Epithelial cell of esophagus (primary cell): ENCODE measurements at regions not wholly inside any gene's neighbourhood (a gene's known extent, or its start where the extent isn't known, plus 50 kb on each side); places are given as distances from the start of the nearest gene placed in this dataset.

ENCODE experiments used
- DNase-seq: peaks from one replicate; pipeline ENCODE4 v3.0.0; 2010; ENCODE audit warnings: low read depth
- H3K4me3 ChIP-seq: 2 replicates; pipeline ENCODE4 v1.5.1; 2011; ENCODE audit warnings: mild to moderate bottlenecking, low read length, control low read depth
- TF ChIP-seq, protein P1 (sequence below): IDR thresholded peaks from 2 replicates; pipeline ENCODE4 v1.5.1; 2011; ENCODE audit warnings: low read depth, mild to moderate bottlenecking, low read length, control low read depth, inconsistent platforms; ENCODE audit not compliant: insufficient read depth; ENCODE audit errors: missing control alignments

DNA sequence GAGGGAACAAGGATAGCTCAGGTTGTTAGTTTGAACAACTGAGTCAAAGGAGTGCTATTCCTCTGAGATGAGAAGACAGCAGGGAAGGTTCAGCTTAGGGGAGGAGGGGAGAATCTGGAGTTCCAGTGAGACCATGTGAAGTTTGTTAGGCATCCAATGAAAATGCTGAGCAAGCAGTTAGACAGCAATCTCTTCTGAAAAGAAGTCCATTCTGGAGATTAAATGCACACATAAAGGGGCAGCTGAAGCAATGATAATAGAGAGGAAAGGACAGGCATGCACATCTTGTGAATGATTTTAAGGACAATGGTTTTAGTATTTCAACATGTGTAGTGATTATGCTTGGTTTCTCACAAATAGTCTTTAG lies 89.7 kb upstream of the GHITM start:
- no peak for DNase-seq
- no peak overlapping the region for H3K4me3 ChIP-seq
- TF ChIP-seq, protein P1, sequence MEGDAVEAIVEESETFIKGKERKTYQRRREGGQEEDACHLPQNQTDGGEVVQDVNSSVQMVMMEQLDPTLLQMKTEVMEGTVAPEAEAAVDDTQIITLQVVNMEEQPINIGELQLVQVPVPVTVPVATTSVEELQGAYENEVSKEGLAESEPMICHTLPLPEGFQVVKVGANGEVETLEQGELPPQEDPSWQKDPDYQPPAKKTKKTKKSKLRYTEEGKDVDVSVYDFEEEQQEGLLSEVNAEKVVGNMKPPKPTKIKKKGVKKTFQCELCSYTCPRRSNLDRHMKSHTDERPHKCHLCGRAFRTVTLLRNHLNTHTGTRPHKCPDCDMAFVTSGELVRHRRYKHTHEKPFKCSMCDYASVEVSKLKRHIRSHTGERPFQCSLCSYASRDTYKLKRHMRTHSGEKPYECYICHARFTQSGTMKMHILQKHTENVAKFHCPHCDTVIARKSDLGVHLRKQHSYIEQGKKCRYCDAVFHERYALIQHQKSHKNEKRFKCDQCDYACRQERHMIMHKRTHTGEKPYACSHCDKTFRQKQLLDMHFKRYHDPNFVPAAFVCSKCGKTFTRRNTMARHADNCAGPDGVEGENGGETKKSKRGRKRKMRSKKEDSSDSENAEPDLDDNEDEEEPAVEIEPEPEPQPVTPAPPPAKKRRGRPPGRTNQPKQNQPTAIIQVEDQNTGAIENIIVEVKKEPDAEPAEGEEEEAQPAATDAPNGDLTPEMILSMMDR: no peak

DNA sequence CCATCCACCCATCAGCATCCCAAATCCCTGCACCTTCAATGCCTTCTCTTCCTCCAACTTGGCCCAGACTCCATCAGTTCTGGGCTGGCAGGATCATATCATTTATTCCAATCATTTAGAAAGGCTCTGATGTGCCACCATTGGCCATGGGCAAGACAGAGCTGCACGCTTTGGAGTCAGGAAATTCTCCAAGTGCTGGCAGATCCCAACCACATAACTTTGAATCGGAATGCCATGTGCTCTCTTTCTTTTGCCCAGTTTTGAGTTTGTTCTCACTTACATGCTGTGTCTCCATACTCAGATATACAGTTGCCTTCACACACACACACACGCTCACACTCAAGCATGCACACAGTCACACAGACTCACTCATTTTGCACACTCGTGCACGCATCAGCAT lies 85.7 kb upstream of the GHITM start:
- DNase-seq: no peak
- TF ChIP-seq, protein P1: no peak
- no peak overlapping the region for H3K4me3 ChIP-seq

DNA sequence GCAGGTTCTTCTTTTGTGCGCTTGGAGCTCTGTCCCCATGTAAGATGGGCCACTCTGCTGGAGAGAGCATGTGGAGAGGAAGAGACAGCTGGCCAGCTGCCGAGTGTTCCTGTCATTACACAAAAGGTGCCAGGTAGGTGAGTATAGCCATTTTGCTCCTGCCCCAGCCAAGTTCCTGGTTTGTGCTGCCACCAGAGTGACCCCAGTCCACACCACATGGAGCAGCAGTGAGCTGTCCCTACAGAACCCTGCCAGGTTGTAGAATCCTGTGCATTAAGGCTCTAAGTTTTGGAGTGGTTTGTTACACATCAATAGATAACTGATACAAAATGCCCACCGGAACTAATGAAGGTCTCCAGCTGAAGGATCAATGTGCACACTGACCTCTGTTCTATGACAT lies 84.6 kb upstream of the GHITM start:
- TF ChIP-seq, protein P1: peak; percentile 12
- no peak for DNase-seq
- H3K4me3 ChIP-seq: no peak overlapping the region

DNA sequence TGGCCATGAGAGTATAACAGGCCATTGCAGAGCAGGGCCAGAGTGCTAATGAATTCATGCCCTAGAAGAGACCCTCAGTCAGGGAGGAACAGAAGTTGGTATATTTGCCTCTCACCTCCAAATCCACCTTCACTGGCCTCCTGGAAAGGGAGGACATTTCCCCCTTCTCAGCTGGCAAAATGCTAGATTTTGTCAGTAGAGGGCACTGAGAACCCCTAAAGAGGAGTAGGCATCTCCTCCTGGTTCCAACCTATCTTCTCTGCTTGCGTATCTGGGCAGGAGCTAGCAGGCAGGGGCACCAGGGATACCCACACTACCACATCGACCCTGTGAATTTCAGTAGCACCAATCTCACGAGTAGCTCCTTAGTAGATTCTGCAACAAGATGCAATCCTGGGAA lies 79.8 kb upstream of the GHITM start:
- TF ChIP-seq, protein P1: peak; percentile 12
- DNase-seq: no peak
- H3K4me3 ChIP-seq: no peak overlapping the region

DNA sequence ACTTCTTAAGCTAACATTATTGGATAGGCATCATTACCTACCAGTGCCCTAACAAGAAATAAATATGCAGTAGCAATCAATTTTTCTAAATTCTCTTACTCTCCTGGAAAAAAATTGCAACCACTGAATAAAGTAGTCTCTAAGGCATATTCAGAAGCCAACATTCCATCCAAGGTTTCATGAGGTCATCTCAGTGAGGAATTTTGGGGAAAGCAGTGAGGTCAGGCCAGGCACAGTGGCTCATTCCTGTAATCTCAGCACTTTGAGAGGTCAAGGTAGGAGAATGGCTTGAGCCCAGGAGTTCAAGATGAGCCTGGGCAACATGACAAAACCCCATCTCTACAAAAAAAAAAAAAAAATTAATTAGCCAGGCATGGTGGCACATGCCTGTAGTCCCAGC lies 75.9 kb upstream of the GHITM start:
- DNase-seq: no peak
- H3K4me3 ChIP-seq: no peak overlapping the region
- TF ChIP-seq, protein P1: no peak

DNA sequence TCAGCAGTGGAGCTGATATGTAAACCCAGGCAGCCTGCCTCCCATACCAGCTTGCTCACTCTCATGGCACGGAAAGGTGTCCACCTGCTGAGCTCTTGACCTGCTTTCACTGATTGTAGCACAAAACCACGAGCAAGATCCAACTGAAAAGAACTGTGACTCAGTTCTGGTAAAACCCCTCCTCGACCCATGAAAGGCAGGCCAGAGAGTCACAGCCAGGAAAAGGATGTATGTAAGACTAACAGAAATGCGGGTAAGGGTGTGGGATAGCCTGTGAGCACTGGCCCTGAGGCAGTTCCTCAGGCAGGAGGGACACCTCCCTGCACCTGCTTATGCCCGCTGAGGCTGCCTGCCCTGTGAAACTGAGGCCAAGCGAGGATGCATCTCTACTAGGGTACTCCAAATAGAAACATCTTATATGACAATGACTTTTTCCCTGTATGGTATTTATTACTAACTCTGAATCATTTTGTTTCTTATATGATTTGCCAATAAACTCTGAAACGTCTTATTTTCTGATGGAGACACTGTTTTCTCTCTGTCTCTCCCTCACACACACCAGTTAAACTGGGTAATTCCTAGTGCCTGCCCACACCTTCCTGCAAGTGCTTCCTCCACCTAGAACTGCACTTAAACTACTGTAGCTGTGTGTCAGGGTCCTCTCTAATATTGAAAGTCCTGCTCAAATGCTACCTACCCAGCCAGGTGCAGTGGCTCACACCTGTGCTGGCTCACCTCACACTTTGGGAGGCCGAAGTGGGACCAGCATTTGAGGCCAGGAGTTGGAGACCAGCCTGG lies 73.3 kb upstream of the GHITM start:
- DNase-seq: no peak
- TF ChIP-seq, protein P1: no peak
- H3K4me3 ChIP-seq: no peak overlapping the region

DNA sequence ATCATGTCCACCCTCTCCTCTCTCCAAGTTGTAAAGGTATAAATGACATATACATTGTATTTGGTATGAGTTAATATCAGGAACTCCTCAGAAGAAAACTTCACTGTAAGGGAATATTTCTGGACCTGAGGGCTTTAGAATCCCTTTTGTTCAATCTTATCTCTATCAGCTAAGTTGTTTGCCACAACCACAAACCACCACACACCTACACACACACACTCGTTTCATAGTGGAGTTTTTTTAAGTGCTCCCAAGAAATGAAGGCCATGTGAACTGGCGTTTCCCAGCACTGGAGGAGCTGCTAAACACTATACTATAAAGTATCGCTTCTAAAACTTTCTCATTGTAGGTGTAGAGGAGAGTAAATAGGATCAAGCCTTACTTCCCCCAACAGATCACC lies 64.8 kb upstream of the GHITM start:
- no peak for DNase-seq
- TF ChIP-seq, protein P1: no peak
- H3K4me3 ChIP-seq: no peak overlapping the region
